ENCODE measurements at regions not wholly inside any gene's neighbourhood (a gene's known extent, or its start where the extent isn't known, plus 50 kb on each side); places are given as distances from the start of the nearest gene placed in this dataset.

- H3K27me3 ChIP-seq (ENCODE audit: control insufficient read depth in 1 of 2, insufficient read depth in 2 of 2, low read length in 2 of 2), result no peaks in the 10 kb centered on the region
- H3K4me1 ChIP-seq (ENCODE audit: control insufficient read depth in 2 of 2, insufficient read depth in 2 of 2, low read length in 1 of 2), result peaks cover 0 to 2% of the 10 kb centered on the region in 2 donors
- no peaks in the 10 kb centered on the region for H3K36me3 ChIP-seq (ENCODE audit: control insufficient read depth in 2 of 2, insufficient read depth in 2 of 2, low read length in 1 of 2)
- 95 to 96% methylated on average over 1 of the region's 1 CpG for WGBS, 2 donors
- H3K4me3 ChIP-seq (ENCODE audit: low read depth in 1 of 2, low read length in 2 of 2), result no peak overlapping the region
- no peaks in the 10 kb centered on the region for H3K9me3 ChIP-seq (ENCODE audit: control insufficient read depth in 2 of 2, insufficient read depth in 1 of 2, low read depth in 1 of 2, low read length in 1 of 2)
- H3K27ac ChIP-seq (ENCODE audit: low read depth in 2 of 2, low read length in 1 of 2), result no peak overlapping the region
Observed at GRCh38 chr3:170749185-170749584, 120.8 kb downstream of the RPL22L1 start.

GRCh38 chr3:170746175-170746942 lies 123.6 kb downstream of the RPL22L1 start:
- 87 to 91% methylated on average over 3 of the region's 3 CpGs for WGBS, 2 donors
- Histone ChIP-seq H3K36me3 (ENCODE audit: control insufficient read depth in 2 of 2, insufficient read depth in 2 of 2, low read length in 1 of 2) (no peaks in the 10 kb centered on the region), H3K27me3 (ENCODE audit: control insufficient read depth in 1 of 2, insufficient read depth in 2 of 2, low read length in 2 of 2) (no peaks in the 10 kb centered on the region)

GRCh38 chr3:170745211-170745718 lies 124.7 kb downstream of the RPL22L1 start:
- Histone ChIP-seq H3K9me3 (ENCODE audit: control insufficient read depth in 2 of 2, insufficient read depth in 1 of 2, low read depth in 1 of 2, low read length in 1 of 2) (no peaks in the 10 kb centered on the region), H3K4me1 (ENCODE audit: control insufficient read depth in 2 of 2, insufficient read depth in 2 of 2, low read length in 1 of 2) (no peaks in the 10 kb centered on the region), H3K27ac (ENCODE audit: low read depth in 2 of 2, low read length in 1 of 2) (no peak overlapping the region), H3K4me3 (ENCODE audit: low read depth in 1 of 2, low read length in 2 of 2) (no peak overlapping the region), H3K27me3 (ENCODE audit: control insufficient read depth in 1 of 2, insufficient read depth in 2 of 2, low read length in 2 of 2) (no peaks in the 10 kb centered on the region), H3K36me3 (ENCODE audit: control insufficient read depth in 2 of 2, insufficient read depth in 2 of 2, low read length in 1 of 2) (no peaks in the 10 kb centered on the region)

More at GRCh38 chr3:170746175-170746942, 123.6 kb downstream of the RPL22L1 start:
- Histone ChIP-seq H3K27ac (ENCODE audit: low read depth in 2 of 2, low read length in 1 of 2) (no peak overlapping the region), H3K9me3 (ENCODE audit: control insufficient read depth in 2 of 2, insufficient read depth in 1 of 2, low read depth in 1 of 2, low read length in 1 of 2) (no peaks in the 10 kb centered on the region), H3K4me3 (ENCODE audit: low read depth in 1 of 2, low read length in 2 of 2) (no peak overlapping the region), H3K4me1 (ENCODE audit: control insufficient read depth in 2 of 2, insufficient read depth in 2 of 2, low read length in 1 of 2) (no peaks in the 10 kb centered on the region)

- Histone ChIP-seq H3K27ac (ENCODE audit: low read depth in 2 of 2, low read length in 1 of 2) (no peak overlapping the region), H3K4me1 (ENCODE audit: control insufficient read depth in 2 of 2, insufficient read depth in 2 of 2, low read length in 1 of 2) (no peaks in the 10 kb centered on the region)
Observed at GRCh38 chr3:170741756-170742529, 128.1 kb downstream of the RPL22L1 start.

GRCh38 chr3:170740726-170741591 lies 129.0 kb downstream of the RPL22L1 start:
- Histone ChIP-seq H3K36me3 (ENCODE audit: control insufficient read depth in 2 of 2, insufficient read depth in 2 of 2, low read length in 1 of 2) (no peaks in the 10 kb centered on the region), H3K4me1 (ENCODE audit: control insufficient read depth in 2 of 2, insufficient read depth in 2 of 2, low read length in 1 of 2) (no peaks in the 10 kb centered on the region), H3K4me3 (ENCODE audit: low read depth in 1 of 2, low read length in 2 of 2) (no peak overlapping the region), H3K27me3 (ENCODE audit: control insufficient read depth in 1 of 2, insufficient read depth in 2 of 2, low read length in 2 of 2) (no peaks in the 10 kb centered on the region), H3K27ac (ENCODE audit: low read depth in 2 of 2, low read length in 1 of 2) (peak overlapping the region in 1 of 2 donors; percentile 27), H3K9me3 (ENCODE audit: control insufficient read depth in 2 of 2, insufficient read depth in 1 of 2, low read depth in 1 of 2, low read length in 1 of 2) (no peaks in the 10 kb centered on the region)
- WGBS, 2 donors, result 34 to 39% methylated on average over 10 of the region's 10 CpGs

More at GRCh38 chr3:170741756-170742529, 128.1 kb downstream of the RPL22L1 start:
- 31 to 38% methylated on average over 2 of the region's 2 CpGs for WGBS, 2 donors
- no peaks in the 10 kb centered on the region for H3K9me3 ChIP-seq (ENCODE audit: control insufficient read depth in 2 of 2, insufficient read depth in 1 of 2, low read depth in 1 of 2, low read length in 1 of 2)
- no peaks in the 10 kb centered on the region for H3K27me3 ChIP-seq (ENCODE audit: control insufficient read depth in 1 of 2, insufficient read depth in 2 of 2, low read length in 2 of 2)
- no peak overlapping the region for H3K4me3 ChIP-seq (ENCODE audit: low read depth in 1 of 2, low read length in 2 of 2)
- H3K36me3 ChIP-seq (ENCODE audit: control insufficient read depth in 2 of 2, insufficient read depth in 2 of 2, low read length in 1 of 2), result no peaks in the 10 kb centered on the region

GRCh38 chr3:170740285-170740684 lies 129.7 kb downstream of the RPL22L1 start:
- WGBS, 2 donors, result 75 to 81% methylated on average over 3 of the region's 3 CpGs
- Histone ChIP-seq H3K27ac (ENCODE audit: low read depth in 2 of 2, low read length in 1 of 2) (no peak overlapping the region), H3K9me3 (ENCODE audit: control insufficient read depth in 2 of 2, insufficient read depth in 1 of 2, low read depth in 1 of 2, low read length in 1 of 2) (no peaks in the 10 kb centered on the region), H3K4me1 (ENCODE audit: control insufficient read depth in 2 of 2, insufficient read depth in 2 of 2, low read length in 1 of 2) (no peaks in the 10 kb centered on the region), H3K4me3 (ENCODE audit: low read depth in 1 of 2, low read length in 2 of 2) (no peak overlapping the region), H3K27me3 (ENCODE audit: control insufficient read depth in 1 of 2, insufficient read depth in 2 of 2, low read length in 2 of 2) (no peaks in the 10 kb centered on the region), H3K36me3 (ENCODE audit: control insufficient read depth in 2 of 2, insufficient read depth in 2 of 2, low read length in 1 of 2) (no peaks in the 10 kb centered on the region)

- H3K27ac ChIP-seq (ENCODE audit: low read depth in 2 of 2, low read length in 1 of 2), result no peak overlapping the region
- no peaks in the 10 kb centered on the region for H3K36me3 ChIP-seq (ENCODE audit: control insufficient read depth in 2 of 2, insufficient read depth in 2 of 2, low read length in 1 of 2)
- no peak overlapping the region for H3K4me3 ChIP-seq (ENCODE audit: low read depth in 1 of 2, low read length in 2 of 2)
- no peaks in the 10 kb centered on the region for H3K4me1 ChIP-seq (ENCODE audit: control insufficient read depth in 2 of 2, insufficient read depth in 2 of 2, low read length in 1 of 2)
- no peaks in the 10 kb centered on the region for H3K9me3 ChIP-seq (ENCODE audit: control insufficient read depth in 2 of 2, insufficient read depth in 1 of 2, low read depth in 1 of 2, low read length in 1 of 2)
- WGBS, 2 donors, result 78 to 82% methylated on average over 4 of the region's 4 CpGs
- H3K27me3 ChIP-seq (ENCODE audit: control insufficient read depth in 1 of 2, insufficient read depth in 2 of 2, low read length in 2 of 2), result no peaks in the 10 kb centered on the region
Observed at GRCh38 chr3:170739410-170739809, 130.6 kb downstream of the RPL22L1 start.

GRCh38 chr3:170738766-170739165 lies 131.2 kb downstream of the RPL22L1 start:
- H3K27me3 ChIP-seq (ENCODE audit: control insufficient read depth in 1 of 2, insufficient read depth in 2 of 2, low read length in 2 of 2), result no peaks in the 10 kb centered on the region
- 78 to 83% methylated on average over 3 of the region's 3 CpGs for WGBS, 2 donors
- no peaks in the 10 kb centered on the region for H3K36me3 ChIP-seq (ENCODE audit: control insufficient read depth in 2 of 2, insufficient read depth in 2 of 2, low read length in 1 of 2)
- H3K9me3 ChIP-seq (ENCODE audit: control insufficient read depth in 2 of 2, insufficient read depth in 1 of 2, low read depth in 1 of 2, low read length in 1 of 2), result no peaks in the 10 kb centered on the region
- no peaks in the 10 kb centered on the region for H3K4me1 ChIP-seq (ENCODE audit: control insufficient read depth in 2 of 2, insufficient read depth in 2 of 2, low read length in 1 of 2)
- no peak overlapping the region for H3K4me3 ChIP-seq (ENCODE audit: low read depth in 1 of 2, low read length in 2 of 2)
- no peak overlapping the region for H3K27ac ChIP-seq (ENCODE audit: low read depth in 2 of 2, low read length in 1 of 2)

- Histone ChIP-seq H3K36me3 (ENCODE audit: control insufficient read depth in 2 of 2, insufficient read depth in 2 of 2, low read length in 1 of 2) (no peaks in the 10 kb centered on the region), H3K27ac (ENCODE audit: low read depth in 2 of 2, low read length in 1 of 2) (no peak overlapping the region), H3K4me1 (ENCODE audit: control insufficient read depth in 2 of 2, insufficient read depth in 2 of 2, low read length in 1 of 2) (no peaks in the 10 kb centered on the region), H3K4me3 (ENCODE audit: low read depth in 1 of 2, low read length in 2 of 2) (no peak overlapping the region), H3K27me3 (ENCODE audit: control insufficient read depth in 1 of 2, insufficient read depth in 2 of 2, low read length in 2 of 2) (no peaks in the 10 kb centered on the region), H3K9me3 (ENCODE audit: control insufficient read depth in 2 of 2, insufficient read depth in 1 of 2, low read depth in 1 of 2, low read length in 1 of 2) (no peaks in the 10 kb centered on the region)
- WGBS, 2 donors, result 99% methylated on average over 3 of the region's 3 CpGs
Observed at GRCh38 chr3:170737498-170738162, 132.4 kb downstream of the RPL22L1 start.
